ENCODE measurements at regions not wholly inside any gene's neighbourhood (a gene's known extent, or its start where the extent isn't known, plus 50 kb on each side); places are given as distances from the start of the nearest gene placed in this dataset.

DNA sequence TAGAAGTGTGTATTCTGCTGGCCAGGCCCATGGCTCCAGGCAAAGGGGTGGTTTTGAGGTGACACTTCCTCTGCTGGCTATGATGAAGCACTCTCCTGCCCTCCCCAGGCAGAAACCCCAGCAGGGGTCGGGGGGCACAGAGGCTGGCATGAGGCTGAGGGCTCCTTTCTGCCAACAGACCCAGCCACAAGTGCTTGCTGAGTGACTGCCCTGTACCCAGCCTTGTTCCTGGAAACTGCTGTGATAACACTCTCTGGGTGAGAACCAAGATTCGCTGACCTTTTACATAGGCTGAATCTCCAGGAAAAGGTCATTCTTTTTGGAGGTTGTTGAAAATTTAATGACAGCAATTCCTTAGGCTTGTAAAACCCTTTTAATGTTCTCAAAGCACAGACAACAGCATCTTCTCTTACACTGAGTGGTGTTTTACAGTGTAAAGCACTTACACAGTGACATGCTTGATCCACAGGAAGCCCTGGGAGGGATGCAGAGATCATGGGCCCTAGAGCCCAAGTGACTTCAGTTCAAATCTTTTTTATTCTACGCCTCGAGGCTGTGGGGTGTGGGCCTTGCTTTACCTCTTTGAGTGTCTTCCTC lies 155.5 kb upstream of the FGGY start:
- no CpG with 5 or more reads among the region's 4 CpGs for WGBS (ENCODE audit: extremely low coverage, insufficient coverage, low lambda C conversion rate)
- Histone ChIP-seq H3K4ac (ENCODE audit: low read depth, low read length) (no peak overlapping the region), H3K9ac (ENCODE audit: low read length) (no peak overlapping the region), H3K4me2 (ENCODE audit: low read length) (no peak overlapping the region), H3K79me2 (ENCODE audit: control insufficient read depth, insufficient read depth, low read length) (no peaks in the 10 kb centered on the region), H2AK5ac (ENCODE audit: low read length) (no peak overlapping the region), H4K5ac (ENCODE audit: low read length) (no peak overlapping the region), H3K56ac (ENCODE audit: low read length) (no peak overlapping the region), H3K4me1 (ENCODE audit: control insufficient read depth, low read depth, low read length) (peaks cover 7% of the 10 kb centered on the region), H3K18ac (ENCODE audit: low read length) (no peak overlapping the region), H3K79me1 (ENCODE audit: low read length) (no peaks in the 10 kb centered on the region), H2BK15ac (replicated peaks; ENCODE audit: low read depth) (no peak overlapping the region), H3K36me3 (ENCODE audit: control insufficient read depth, insufficient read depth, low read length) (no peaks in the 10 kb centered on the region), H2BK120ac (ENCODE audit: low read depth, low read length) (no peak overlapping the region), H3K27ac (ENCODE audit: low read depth, low read length) (no peak overlapping the region), H3K23ac (ENCODE audit: low read length) (no peak overlapping the region), H4K8ac (ENCODE audit: low read depth, low read length) (no peak overlapping the region), H2BK5ac (ENCODE audit: low read length) (no peak overlapping the region), H3K4me3 (ENCODE audit: low read length) (no peak overlapping the region), H3K27me3 (ENCODE audit: insufficient read depth, low read length, poor library complexity) (no peaks in the 10 kb centered on the region)
- DNase-seq = no peak

DNA sequence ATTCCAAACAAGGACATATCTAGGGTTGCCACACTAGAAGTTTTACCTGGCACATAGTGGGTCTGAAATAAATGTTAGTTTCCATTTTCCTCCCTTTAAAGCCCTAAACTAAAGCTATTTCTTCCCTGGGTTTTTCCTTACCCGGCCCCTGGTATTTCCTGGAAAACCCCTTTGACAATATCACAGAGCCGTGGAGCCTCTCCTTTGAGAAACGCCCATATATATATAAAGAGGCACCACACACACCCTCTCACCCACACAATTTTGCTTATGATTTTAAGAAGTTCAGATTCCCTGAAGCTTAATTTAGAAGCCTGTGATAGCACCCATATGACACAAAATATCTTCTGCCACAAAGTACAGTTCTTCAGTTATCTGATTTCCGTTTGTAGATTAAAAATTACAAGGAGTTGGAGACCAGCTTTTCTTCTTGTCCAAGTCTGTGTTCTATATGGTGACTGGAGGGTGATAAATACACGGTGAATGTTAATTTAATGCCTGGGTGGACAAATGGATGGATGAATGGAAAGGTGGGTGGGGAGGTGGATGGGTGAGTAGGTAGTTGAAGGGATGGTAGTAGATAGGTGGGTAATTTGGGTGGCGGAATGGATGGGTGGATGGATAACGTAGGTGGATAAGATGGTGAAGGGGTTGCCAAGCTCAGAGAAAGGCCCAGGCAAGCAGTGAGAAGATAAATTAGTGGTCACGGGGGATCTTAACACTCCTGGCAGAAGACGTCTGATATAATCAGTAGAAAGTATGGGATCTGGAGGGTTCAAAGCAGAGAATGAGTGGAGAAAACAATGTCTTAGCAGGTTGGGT lies 154.4 kb upstream of the FGGY start:
- H3K56ac ChIP-seq (ENCODE audit: low read length) = no peak overlapping the region
- WGBS (ENCODE audit: extremely low coverage, insufficient coverage, low lambda C conversion rate) = 100% methylated on average over 1 of the region's 9 CpGs
- H3K79me2 ChIP-seq (ENCODE audit: control insufficient read depth, insufficient read depth, low read length) = no peaks in the 10 kb centered on the region

DNA sequence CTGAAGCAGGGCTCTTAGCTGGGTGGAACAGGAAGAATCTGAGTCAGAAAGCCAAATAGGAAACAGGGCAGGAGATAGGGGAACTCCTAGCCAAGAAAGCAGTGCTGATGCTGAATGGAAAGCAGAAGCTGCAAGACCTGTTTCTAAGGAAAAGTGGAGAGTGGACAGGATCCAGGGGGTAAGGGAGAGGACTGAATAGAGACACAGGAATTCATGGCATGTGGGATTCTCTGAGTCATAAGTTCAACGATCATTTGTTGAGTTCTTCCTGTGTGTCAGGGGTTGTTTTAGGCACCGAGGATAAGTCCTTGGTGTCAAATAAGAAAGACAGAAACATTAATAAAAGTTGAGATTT lies 153.8 kb upstream of the FGGY start:
- Histone ChIP-seq H2AK5ac (ENCODE audit: low read length) (no peak overlapping the region), H3K4me1 (ENCODE audit: control insufficient read depth, low read depth, low read length) (peaks cover 7% of the 10 kb centered on the region), H3K79me2 (ENCODE audit: control insufficient read depth, insufficient read depth, low read length) (no peaks in the 10 kb centered on the region), H3K79me1 (ENCODE audit: low read length) (no peaks in the 10 kb centered on the region), H3K36me3 (ENCODE audit: control insufficient read depth, insufficient read depth, low read length) (no peaks in the 10 kb centered on the region), H3K23ac (ENCODE audit: low read length) (no peak overlapping the region), H4K5ac (ENCODE audit: low read length) (no peak overlapping the region), H3K4me2 (ENCODE audit: low read length) (no peak overlapping the region), H3K27ac (ENCODE audit: low read depth, low read length) (no peak overlapping the region), H3K56ac (ENCODE audit: low read length) (no peak overlapping the region), H2BK5ac (ENCODE audit: low read length) (no peak overlapping the region), H3K9ac (ENCODE audit: low read length) (no peak overlapping the region), H3K4me3 (ENCODE audit: low read length) (no peak overlapping the region), H2BK120ac (ENCODE audit: low read depth, low read length) (no peak overlapping the region), H3K27me3 (ENCODE audit: insufficient read depth, low read length, poor library complexity) (no peaks in the 10 kb centered on the region), H3K18ac (ENCODE audit: low read length) (no peak overlapping the region), H3K4ac (ENCODE audit: low read depth, low read length) (no peak overlapping the region), H2BK15ac (replicated peaks; ENCODE audit: low read depth) (no peak overlapping the region), H4K8ac (ENCODE audit: low read depth, low read length) (no peak overlapping the region)
- DNase-seq = peak; percentile 93
- WGBS (ENCODE audit: extremely low coverage, insufficient coverage, low lambda C conversion rate) = no CpG with 5 or more reads among the region's 2 CpGs

More for the DNA sequence above, 154.4 kb upstream of the FGGY start:
- Histone ChIP-seq H4K5ac (ENCODE audit: low read length) (no peak overlapping the region), H3K4me3 (ENCODE audit: low read length) (no peak overlapping the region), H3K18ac (ENCODE audit: low read length) (no peak overlapping the region), H3K4me1 (ENCODE audit: control insufficient read depth, low read depth, low read length) (peaks cover 7% of the 10 kb centered on the region), H3K23ac (ENCODE audit: low read length) (no peak overlapping the region), H3K27ac (ENCODE audit: low read depth, low read length) (no peak overlapping the region), H4K8ac (ENCODE audit: low read depth, low read length) (no peak overlapping the region), H3K36me3 (ENCODE audit: control insufficient read depth, insufficient read depth, low read length) (no peaks in the 10 kb centered on the region), H3K79me1 (ENCODE audit: low read length) (no peaks in the 10 kb centered on the region), H3K27me3 (ENCODE audit: insufficient read depth, low read length, poor library complexity) (no peaks in the 10 kb centered on the region), H3K4ac (ENCODE audit: low read depth, low read length) (no peak overlapping the region), H2AK5ac (ENCODE audit: low read length) (peak overlapping the region; percentile 71), H3K4me2 (ENCODE audit: low read length) (no peak overlapping the region), H3K9ac (ENCODE audit: low read length) (no peak overlapping the region), H2BK15ac (replicated peaks; ENCODE audit: low read depth) (no peak overlapping the region), H2BK5ac (ENCODE audit: low read length) (no peak overlapping the region), H2BK120ac (ENCODE audit: low read depth, low read length) (no peak overlapping the region)
- no peak for DNase-seq

DNA sequence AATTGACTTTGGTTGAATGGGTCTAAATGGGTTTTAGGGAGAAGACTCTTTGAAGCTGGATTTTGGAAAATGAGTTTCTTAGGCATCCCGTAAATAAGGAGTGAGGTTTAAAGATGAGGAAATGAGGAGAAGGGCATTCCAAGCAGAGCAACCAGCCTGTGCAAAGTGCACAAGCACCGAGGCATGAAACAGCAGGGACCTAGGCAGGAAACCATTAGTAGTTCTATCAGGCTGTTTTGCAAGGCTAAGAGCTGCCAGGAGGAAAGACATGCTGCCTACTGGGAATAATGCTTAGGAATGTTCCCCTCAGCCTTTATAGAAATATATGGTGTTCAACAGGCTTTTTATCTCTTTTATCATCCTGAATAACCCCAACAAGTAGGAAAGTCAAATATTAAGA lies 153.1 kb upstream of the FGGY start:
- H3K27ac ChIP-seq (ENCODE audit: low read depth, low read length) = no peak overlapping the region
- no peak for DNase-seq
- no peak overlapping the region for H3K9ac ChIP-seq (ENCODE audit: low read length)
- no peak overlapping the region for H3K4me3 ChIP-seq (ENCODE audit: low read length)
- H4K8ac ChIP-seq (ENCODE audit: low read depth, low read length) = no peak overlapping the region
- H3K56ac ChIP-seq (ENCODE audit: low read length) = no peak overlapping the region
- H2BK15ac ChIP-seq (replicated peaks; ENCODE audit: low read depth) = no peak overlapping the region
- H3K4ac ChIP-seq (ENCODE audit: low read depth, low read length) = no peak overlapping the region
- H3K23ac ChIP-seq (ENCODE audit: low read length) = no peak overlapping the region
- H3K27me3 ChIP-seq (ENCODE audit: insufficient read depth, low read length, poor library complexity) = no peaks in the 10 kb centered on the region
- no peak overlapping the region for H3K18ac ChIP-seq (ENCODE audit: low read length)
- no peaks in the 10 kb centered on the region for H3K79me2 ChIP-seq (ENCODE audit: control insufficient read depth, insufficient read depth, low read length)
- no peaks in the 10 kb centered on the region for H3K79me1 ChIP-seq (ENCODE audit: low read length)
- H3K4me2 ChIP-seq (ENCODE audit: low read length) = no peak overlapping the region
- H2BK5ac ChIP-seq (ENCODE audit: low read length) = no peak overlapping the region
- H2BK120ac ChIP-seq (ENCODE audit: low read depth, low read length) = no peak overlapping the region
- H4K5ac ChIP-seq (ENCODE audit: low read length) = no peak overlapping the region
- no peaks in the 10 kb centered on the region for H3K36me3 ChIP-seq (ENCODE audit: control insufficient read depth, insufficient read depth, low read length)
- WGBS (ENCODE audit: extremely low coverage, insufficient coverage, low lambda C conversion rate) = no CpG with 5 or more reads among the region's 2 CpGs
- H3K4me1 ChIP-seq (ENCODE audit: control insufficient read depth, low read depth, low read length) = peaks cover 7% of the 10 kb centered on the region
- H2AK5ac ChIP-seq (ENCODE audit: low read length) = no peak overlapping the region

DNA sequence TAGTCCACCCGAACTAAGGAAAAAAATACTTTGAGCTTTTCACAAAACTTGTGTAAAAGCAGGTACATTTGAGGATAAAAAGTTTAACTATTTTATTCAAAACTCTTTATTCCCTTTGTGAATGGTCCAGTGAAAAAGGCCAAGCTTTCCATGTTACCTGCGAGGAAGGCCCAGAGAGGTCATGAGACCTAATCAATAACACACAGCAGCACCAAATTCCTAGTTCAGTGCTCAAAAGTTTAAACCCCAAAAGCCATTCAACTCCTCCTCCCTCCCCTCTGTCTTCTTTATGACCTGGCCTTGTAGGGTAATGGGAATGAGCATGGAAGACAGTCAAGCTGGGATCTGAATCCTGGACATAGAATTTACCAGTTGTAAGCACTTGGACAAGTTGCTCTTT lies 151.9 kb upstream of the FGGY start:
- H3K36me3 ChIP-seq (ENCODE audit: control insufficient read depth, insufficient read depth, low read length) = no peaks in the 10 kb centered on the region
- H3K4ac ChIP-seq (ENCODE audit: low read depth, low read length) = no peak overlapping the region

More for the DNA sequence above, 151.9 kb upstream of the FGGY start:
- no peaks in the 10 kb centered on the region for H3K27me3 ChIP-seq (ENCODE audit: insufficient read depth, low read length, poor library complexity)
- WGBS (ENCODE audit: extremely low coverage, insufficient coverage, low lambda C conversion rate) = no CpG with 5 or more reads among the region's 2 CpGs
- no peak overlapping the region for H3K4me3 ChIP-seq (ENCODE audit: low read length)
- peaks cover 4% of the 10 kb centered on the region for H3K4me1 ChIP-seq (ENCODE audit: control insufficient read depth, low read depth, low read length)
- no peak overlapping the region for H3K56ac ChIP-seq (ENCODE audit: low read length)
- no peaks in the 10 kb centered on the region for H3K79me1 ChIP-seq (ENCODE audit: low read length)
- no peak overlapping the region for H4K8ac ChIP-seq (ENCODE audit: low read depth, low read length)
- no peak overlapping the region for H3K4me2 ChIP-seq (ENCODE audit: low read length)
- no peak overlapping the region for H3K27ac ChIP-seq (ENCODE audit: low read depth, low read length)
- no peak overlapping the region for H2BK15ac ChIP-seq (replicated peaks; ENCODE audit: low read depth)
- H3K79me2 ChIP-seq (ENCODE audit: control insufficient read depth, insufficient read depth, low read length) = no peaks in the 10 kb centered on the region
- no peak overlapping the region for H3K23ac ChIP-seq (ENCODE audit: low read length)
- no peak overlapping the region for H2BK120ac ChIP-seq (ENCODE audit: low read depth, low read length)
- H3K9ac ChIP-seq (ENCODE audit: low read length) = no peak overlapping the region
- H3K18ac ChIP-seq (ENCODE audit: low read length) = no peak overlapping the region
- DNase-seq = no peak
- no peak overlapping the region for H2AK5ac ChIP-seq (ENCODE audit: low read length)
- no peak overlapping the region for H4K5ac ChIP-seq (ENCODE audit: low read length)
- no peak overlapping the region for H2BK5ac ChIP-seq (ENCODE audit: low read length)

Data from mesendoderm (in vitro differentiated cells).